ENCODE measurements at regions not wholly inside any gene's neighbourhood (a gene's known extent, or its start where the extent isn't known, plus 50 kb on each side); places are given as distances from the start of the nearest gene placed in this dataset.

DNA sequence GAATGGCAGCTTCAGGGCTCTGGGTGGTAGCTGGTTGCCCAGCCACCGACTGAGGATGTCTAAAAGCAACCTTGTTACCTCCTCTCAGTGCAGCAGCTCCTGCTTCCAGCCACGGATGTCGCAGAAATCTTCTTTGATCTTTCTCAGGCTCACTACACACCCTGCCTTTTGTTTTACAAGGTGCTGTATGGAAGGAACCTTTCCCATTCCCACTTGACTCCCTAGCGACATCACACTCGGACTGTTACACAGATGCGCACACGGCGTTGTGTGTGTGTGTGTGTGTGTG is 135.8 kb upstream of the CPHXL start:
- Histone ChIP-seq H3K4me1 (ENCODE audit: control insufficient read depth in 2 of 2, insufficient read depth in 2 of 2, low read length in 2 of 2) (no peaks in the 10 kb centered on the region), H3K4me3 (ENCODE audit: control extremely low read depth in 1 of 5, extremely low read depth in 1 of 5, insufficient read depth in 1 of 5, low read depth in 2 of 5, low read length in 4 of 5) (no peak overlapping the region), H3K79me2 (ENCODE audit: control insufficient read depth, insufficient read depth, low read length) (no peaks in the 10 kb centered on the region), H2AFZ (ENCODE audit: insufficient read depth, low read depth, low read length, poor library complexity, severe bottlenecking) (no peak overlapping the region), H3K4me2 (replicated peaks; ENCODE audit: low read depth, low read length, poor library complexity, severe bottlenecking) (no peak overlapping the region), H3K9me3 (ENCODE audit: control extremely low read depth in 1 of 3, control insufficient read depth in 2 of 3, insufficient read depth in 1 of 3, low read length in 2 of 3) (no peaks in the 10 kb centered on the region), H3K9ac (ENCODE audit: low read length) (no peak overlapping the region), H3K27ac (ENCODE audit: low read length in 2 of 2) (no peak overlapping the region), H4K20me1 (ENCODE audit: control insufficient read depth, insufficient read depth, low read length, poor library complexity, severe bottlenecking) (no peaks in the 10 kb centered on the region), H3K36me3 (replicated peaks in 1 of 2; ENCODE audit: control extremely low read depth in 1 of 2, control insufficient read depth in 1 of 2, extremely low read depth in 1 of 2, insufficient read depth in 2 of 2, low read length in 1 of 2) (no peaks in the 10 kb centered on the region), H3K27me3 (replicated peaks in 1 of 4; ENCODE audit: control extremely low read depth in 1 of 4, control insufficient read depth in 3 of 4, insufficient read depth in 4 of 4, low read length in 3 of 4) (no peaks in the 10 kb centered on the region)
- no peak overlapping the region for H3K4me3 Mint-ChIP-seq
- no peak for DNase-seq
- POLR2A ChIA-PET = no interaction called here
- ATAC-seq (ENCODE audit: low read depth) = no peak
- no peaks in the 10 kb centered on the region for H3K4me1 Mint-ChIP-seq
- H3K9me3 Mint-ChIP-seq (ENCODE audit: insufficient read depth) = no peaks in the 10 kb centered on the region
- TF ChIP-seq EZH2 (IDR thresholded peaks at IDR 0.05; ENCODE audit: borderline replicate concordance, insufficient read depth, low read depth, low read length, poor library complexity, severe bottlenecking) (no peak), CTCF (IDR thresholded peaks at IDR 0.05) (no peak)
- no peak overlapping the region for H3K27ac Mint-ChIP-seq
- H3K27me3 Mint-ChIP-seq = peaks cover 3% of the 10 kb centered on the region
- WGBS (ENCODE audit: insufficient coverage) = no CpG with 5 or more reads among the region's 8 CpGs
- intact Hi-C loops (cut with micrococcal nuclease) = no loop called here
- CTCF ChIA-PET = no interaction called here

DNA sequence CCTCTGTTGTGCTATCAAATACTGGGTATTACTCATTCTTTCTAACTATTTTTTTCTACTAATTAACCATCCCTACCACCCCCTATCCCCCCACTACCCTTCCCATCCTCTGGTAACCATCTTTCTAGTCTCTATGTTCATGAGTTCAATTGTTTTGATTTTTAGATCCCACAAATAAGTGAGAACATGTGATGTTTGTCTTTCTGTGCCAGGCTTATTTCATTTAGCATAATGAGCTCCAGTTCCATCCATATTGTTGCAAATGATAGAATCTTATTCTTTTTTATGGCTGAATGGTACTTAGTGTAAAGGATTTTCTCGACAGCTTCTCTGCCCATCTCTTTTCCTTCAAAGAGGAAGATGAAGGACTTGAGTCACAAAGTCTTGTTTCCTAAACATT is 138.0 kb upstream of the CPHXL start:
- Histone ChIP-seq H3K9me3 (ENCODE audit: control extremely low read depth in 1 of 3, control insufficient read depth in 2 of 3, insufficient read depth in 1 of 3, low read length in 2 of 3) (no peaks in the 10 kb centered on the region), H3K9ac (ENCODE audit: low read length) (no peak overlapping the region), H3K79me2 (ENCODE audit: control insufficient read depth, insufficient read depth, low read length) (no peaks in the 10 kb centered on the region), H4K20me1 (ENCODE audit: control insufficient read depth, insufficient read depth, low read length, poor library complexity, severe bottlenecking) (no peaks in the 10 kb centered on the region), H3K4me1 (ENCODE audit: control insufficient read depth in 2 of 2, insufficient read depth in 2 of 2, low read length in 2 of 2) (no peaks in the 10 kb centered on the region), H3K27ac (ENCODE audit: low read length in 2 of 2) (no peak overlapping the region), H3K27me3 (replicated peaks in 1 of 4; ENCODE audit: control extremely low read depth in 1 of 4, control insufficient read depth in 3 of 4, insufficient read depth in 4 of 4, low read length in 3 of 4) (no peaks in the 10 kb centered on the region), H2AFZ (ENCODE audit: insufficient read depth, low read depth, low read length, poor library complexity, severe bottlenecking) (no peak overlapping the region), H3K4me3 (ENCODE audit: control extremely low read depth in 1 of 5, extremely low read depth in 1 of 5, insufficient read depth in 1 of 5, low read depth in 2 of 5, low read length in 4 of 5) (no peak overlapping the region), H3K4me2 (replicated peaks; ENCODE audit: low read depth, low read length, poor library complexity, severe bottlenecking) (no peak overlapping the region), H3K36me3 (replicated peaks in 1 of 2; ENCODE audit: control extremely low read depth in 1 of 2, control insufficient read depth in 1 of 2, extremely low read depth in 1 of 2, insufficient read depth in 2 of 2, low read length in 1 of 2) (no peaks in the 10 kb centered on the region)
- intact Hi-C loops (cut with micrococcal nuclease) = no loop called here
- peaks cover 3% of the 10 kb centered on the region for H3K27me3 Mint-ChIP-seq
- no peak for TF ChIP-seq CTCF (IDR thresholded peaks at IDR 0.05)
- TF ChIP-seq EZH2 (IDR thresholded peaks at IDR 0.05; ENCODE audit: borderline replicate concordance, insufficient read depth, low read depth, low read length, poor library complexity, severe bottlenecking) = no peak
- H3K4me1 Mint-ChIP-seq = no peaks in the 10 kb centered on the region
- WGBS (ENCODE audit: insufficient coverage) = no CpG with 5 or more reads among the region's 1 CpG
- ChIA-PET POLR2A (no interaction called here), CTCF (no interaction called here)
- H3K9me3 Mint-ChIP-seq (ENCODE audit: insufficient read depth) = no peaks in the 10 kb centered on the region
- H3K27ac Mint-ChIP-seq = no peak overlapping the region
- DNase-seq (no peak), ATAC-seq (ENCODE audit: low read depth) (no peak)
- no peak overlapping the region for H3K4me3 Mint-ChIP-seq

All from B cell (primary cell).